ENCODE measurements at regions not wholly inside any gene's neighbourhood (a gene's known extent, or its start where the extent isn't known, plus 50 kb on each side); places are given as distances from the start of the nearest gene placed in this dataset.

GRCh38 chr6:81640126-81640525 lies 112.4 kb downstream of the TENT5A start (continued):
- no peak for TF ChIP-seq CHD4 (IDR thresholded peaks at IDR 0.05; ENCODE audit: borderline replicate concordance)

- TF ChIP-seq NPAS2 (CRISPR knock-in tag; IDR thresholded peaks at IDR 0.05; ENCODE audit: borderline replicate concordance) = no peak
- 68% methylated on average over 4 of the region's 4 CpGs for WGBS (ENCODE audit: missing lambda C conversion rate)
- Histone ChIP-seq H3K9me3 (no peaks in the 10 kb centered on the region), H3K4me2 (no peak overlapping the region), H3K4me3 (no peak overlapping the region), H3K27ac (no peak overlapping the region), H3K4me1 (no peaks in the 10 kb centered on the region)
- ChIA-PET POLR2A (no interaction called here), CTCF (interaction anchor here (0.6 kb wide), 1 partner anchor 1438 kb away, joined by 4 read pairs; no protein-coding TSS in a partner anchor)
- DNase-seq (ENCODE audit: low read depth in 1 of 2, low spot score in 1 of 2) = no peak
- ATAC-seq = no peak
- FAIRE-seq = no peak
These were observed 114.1 kb downstream of the TENT5A start for GRCh38 chr6:81638366-81638765.

- Histone ChIP-seq H3K27ac (no peak overlapping the region), H3K4me3 (no peak overlapping the region), H3K4me1 (no peaks in the 10 kb centered on the region), H3K9me3 (no peaks in the 10 kb centered on the region), H3K4me2 (no peak overlapping the region)
- no peak for ATAC-seq
- POLR2A ChIA-PET = no interaction called here
- TF ChIP-seq HOXA7 (CRISPR knock-in tag; IDR thresholded peaks at IDR 0.05) (no peak), JUNB (IDR thresholded peaks at IDR 0.05) (no peak), HOXB13 (CRISPR knock-in tag; IDR thresholded peaks at IDR 0.05; ENCODE audit: low read depth) (no peak), FOXS1 (CRISPR knock-in tag; IDR thresholded peaks at IDR 0.05) (no peak), CTCF (IDR thresholded peaks at IDR 0.05) (no peak), RARB (CRISPR knock-in tag; IDR thresholded peaks at IDR 0.05) (no peak), TP53 (CRISPR knock-in tag; IDR thresholded peaks at IDR 0.05) (no peak), CBX2 (IDR thresholded peaks at IDR 0.05; ENCODE audit: borderline replicate concordance, low read depth) (no peak), ZC3H11A (IDR thresholded peaks at IDR 0.05) (no peak), RAD21 (conservative IDR thresholded peaks at IDR 0.05 in 1 of 2, IDR thresholded peaks at IDR 0.05 in 1 of 2) (no peak), GATA3 (IDR thresholded peaks at IDR 0.05; ENCODE audit: borderline replicate concordance) (no peak), PBX3 (IDR thresholded peaks at IDR 0.05) (no peak), RNF2 (IDR thresholded peaks at IDR 0.05; ENCODE audit: borderline replicate concordance, low read depth) (no peak)
- no peak for FAIRE-seq
- DNase-seq (ENCODE audit: low read depth in 1 of 2, low spot score in 1 of 2) = no peak
- CTCF ChIA-PET = no interaction called here
- 32% methylated on average over 5 of the region's 5 CpGs for WGBS (ENCODE audit: missing lambda C conversion rate)
These were observed 115.4 kb downstream of the TENT5A start for GRCh38 chr6:81636930-81637568.

- ATAC-seq (no peak), DNase-seq (ENCODE audit: low read depth in 1 of 2, low spot score in 1 of 2) (no peak), FAIRE-seq (no peak)
- TF ChIP-seq ESRRA (IDR thresholded peaks at IDR 0.05; ENCODE audit: borderline replicate concordance, low read length) = no peak
- no peak for TF ChIP-seq GATA3 (IDR thresholded peaks at IDR 0.05; ENCODE audit: borderline replicate concordance)
- TF ChIP-seq ATOH8 (CRISPR knock-in tag; IDR thresholded peaks at IDR 0.05; ENCODE audit: low read depth) = no peak
- TF ChIP-seq MAX (IDR thresholded peaks at IDR 0.05) = no peak
- no peak for TF ChIP-seq PHF8 (IDR thresholded peaks at IDR 0.05; ENCODE audit: borderline replicate concordance, low read depth)
- no peak for TF ChIP-seq KDM1A (IDR thresholded peaks at IDR 0.05; ENCODE audit: low read depth)
- no peak for TF ChIP-seq ZFP36 (IDR thresholded peaks at IDR 0.05; ENCODE audit: borderline replicate concordance, partially characterized antibody)
- TF ChIP-seq E2F6 (IDR thresholded peaks at IDR 0.05; ENCODE audit: borderline replicate concordance, low read depth) = no peak
- no peak for TF ChIP-seq HOXA7 (CRISPR knock-in tag; IDR thresholded peaks at IDR 0.05)
- TF ChIP-seq BHLHE40 (IDR thresholded peaks at IDR 0.05; ENCODE audit: low read depth, low read length) = no peak
- TF ChIP-seq SREBF2 (IDR thresholded peaks at IDR 0.05) = no peak
- TF ChIP-seq HEYL (CRISPR knock-in tag; IDR thresholded peaks at IDR 0.05) = no peak
- no peak for TF ChIP-seq ZNF302 (CRISPR knock-in tag; IDR thresholded peaks at IDR 0.05)
- TF ChIP-seq MYC (IDR thresholded peaks at IDR 0.05; ENCODE audit: borderline replicate concordance, low read length) = no peak
- TF ChIP-seq ZSCAN20 (CRISPR knock-in tag; IDR thresholded peaks at IDR 0.05) = no peak
- TF ChIP-seq HOXB13 (CRISPR knock-in tag; IDR thresholded peaks at IDR 0.05; ENCODE audit: low read depth) = no peak
- Histone ChIP-seq H3K9me3 (no peaks in the 10 kb centered on the region), H3K27ac (no peak overlapping the region), H3K4me2 (no peak overlapping the region), H3K4me3 (no peak overlapping the region), H3K4me1 (no peaks in the 10 kb centered on the region)
- ChIA-PET CTCF (no interaction called here), POLR2A (no interaction called here)
- WGBS (ENCODE audit: missing lambda C conversion rate) = 55% methylated on average over 3 of the region's 3 CpGs
These were observed 118.2 kb downstream of the TENT5A start for GRCh38 chr6:81634155-81634880.
